Activated CD4-positive, alpha-beta T cell treated with anti-CD3 and anti-CD28 coated beads, Interleukin-2, amount 50 U/mL, for 16 hours (primary cell): ENCODE measurements at regions not wholly inside any gene's neighbourhood (a gene's known extent, or its start where the extent isn't known, plus 50 kb on each side); places are given as distances from the start of the nearest gene placed in this dataset.
"Not testable (repeated sequence)": the region's sequence is repeated elsewhere in the genome, so short reads cannot be mapped to it uniquely, and the experiment has no call there.

Source experiments
- DNase-seq: peaks from one replicate; pipeline ENCODE4 v3.0.0-alpha.2; 2020

DNA sequence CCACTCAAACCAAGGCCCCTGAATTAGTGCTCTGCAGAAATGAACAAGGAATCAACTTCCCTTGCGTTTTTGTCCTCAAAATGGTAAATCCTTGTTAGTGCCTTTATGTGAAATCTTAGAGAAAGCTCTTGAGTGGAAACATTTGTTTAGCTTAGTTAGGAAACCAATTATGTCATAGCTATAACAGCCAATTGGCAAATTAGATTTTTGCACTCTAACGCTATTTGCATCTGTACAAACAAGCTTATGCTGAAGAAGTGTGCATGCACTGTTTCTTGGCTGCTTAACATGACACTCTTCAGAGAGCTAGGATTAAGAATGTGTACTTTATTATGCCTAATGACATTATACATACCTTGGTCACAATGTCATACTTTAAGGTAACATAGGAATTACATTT, 622.6 kb upstream of the SLC35B3 start:
- DNase-seq = no peak

DNA sequence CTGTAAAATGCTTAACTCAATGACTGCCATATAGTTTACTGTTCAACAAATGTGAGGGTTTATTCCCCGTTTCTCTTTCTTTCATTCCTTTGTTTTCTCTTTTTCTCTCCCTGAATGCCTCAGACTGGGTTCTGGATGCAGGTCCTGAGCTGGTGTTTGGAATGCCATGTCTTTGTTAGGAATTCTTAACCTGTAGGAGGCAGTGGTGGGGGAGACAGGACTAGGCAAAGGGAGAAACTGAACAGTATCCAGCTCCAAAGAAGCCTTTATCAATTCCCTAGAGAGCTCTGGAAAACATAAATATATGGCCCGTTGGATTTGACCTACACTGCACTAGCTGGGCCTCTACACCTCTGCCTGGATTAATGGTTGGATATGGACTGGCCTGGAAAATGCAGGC, 621.2 kb upstream of the SLC35B3 start:
- no peak for DNase-seq

- no peak for DNase-seq
Measured at GRCh38 chr6:9044426-9044825, 609.1 kb upstream of the SLC35B3 start.

- DNase-seq = no peak
Measured at GRCh38 chr6:9040718-9041117, 605.4 kb upstream of the SLC35B3 start.

- no peak for DNase-seq
Measured at GRCh38 chr6:9039258-9039657, 603.9 kb upstream of the SLC35B3 start.

- DNase-seq = no peak
Measured at GRCh38 chr6:9028086-9028485, 592.7 kb upstream of the SLC35B3 start.

GRCh38 chr6:9025796-9026394, 590.5 kb upstream of the SLC35B3 start:
- DNase-seq = no peak

GRCh38 chr6:9025228-9025627, 589.9 kb upstream of the SLC35B3 start:
- DNase-seq = no peak

DNA sequence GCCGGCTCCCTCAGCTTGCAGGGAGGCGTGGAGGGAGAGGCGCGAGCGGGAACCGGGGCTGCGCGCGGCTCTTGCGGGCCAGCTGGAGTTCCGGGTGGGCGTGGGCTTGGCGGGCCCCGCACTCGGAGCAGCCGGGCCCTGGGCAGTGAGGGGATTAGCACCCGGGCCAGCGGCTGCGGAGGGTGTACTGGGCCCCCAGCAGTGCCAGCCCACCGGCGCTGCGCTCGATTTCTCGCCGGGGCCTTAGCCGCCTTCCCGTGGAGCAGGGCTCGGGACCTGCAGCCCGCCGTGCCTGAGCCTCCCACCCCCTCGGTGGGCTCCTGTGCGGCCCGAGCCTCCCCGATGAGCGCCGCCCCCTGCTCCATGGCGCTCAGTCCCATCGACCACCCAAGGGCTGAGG, 588.9 kb upstream of the SLC35B3 start:
- DNase-seq = not testable (repeated sequence)

DNA sequence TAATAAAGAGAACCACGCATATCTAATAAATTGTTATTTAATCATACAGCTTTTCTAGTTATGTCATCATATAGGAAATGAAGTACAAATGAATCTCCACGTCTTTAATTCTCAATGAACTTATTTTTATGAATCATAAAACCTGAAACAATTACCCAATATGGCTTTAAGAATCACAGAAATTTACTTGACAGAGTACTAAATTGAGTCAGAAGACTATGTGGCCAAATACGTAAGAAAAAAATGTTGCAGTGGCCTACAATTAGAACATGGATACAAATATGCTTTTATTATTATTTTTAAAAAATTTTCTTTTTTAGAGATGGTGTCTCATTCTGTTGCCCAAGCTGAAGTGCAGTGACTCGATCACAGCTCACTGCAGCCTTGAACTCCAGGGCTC, 584.7 kb upstream of the SLC35B3 start:
- DNase-seq = no peak

GRCh38 chr6:9009931-9010330, 574.6 kb upstream of the SLC35B3 start:
- no peak for DNase-seq

DNA sequence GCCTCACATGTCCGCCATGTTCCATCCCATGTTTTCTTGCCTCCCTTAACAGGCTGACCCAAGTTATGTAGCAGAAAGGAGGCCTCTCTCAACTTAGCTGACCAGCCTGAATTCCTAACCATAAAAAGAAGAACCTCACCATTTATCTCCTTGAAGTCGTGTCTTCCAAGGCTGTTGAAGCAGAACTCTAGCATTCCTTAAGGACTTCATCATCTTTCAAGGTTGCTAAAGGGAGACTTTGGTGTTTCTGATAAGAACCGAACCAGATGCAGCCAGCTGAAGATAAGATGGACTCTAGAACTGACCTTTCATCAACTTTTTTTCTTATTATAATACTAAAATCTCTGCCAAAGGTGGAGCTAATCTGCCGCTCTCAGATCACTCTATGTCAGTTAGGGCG, 571.7 kb upstream of the SLC35B3 start:
- DNase-seq = no peak

DNA sequence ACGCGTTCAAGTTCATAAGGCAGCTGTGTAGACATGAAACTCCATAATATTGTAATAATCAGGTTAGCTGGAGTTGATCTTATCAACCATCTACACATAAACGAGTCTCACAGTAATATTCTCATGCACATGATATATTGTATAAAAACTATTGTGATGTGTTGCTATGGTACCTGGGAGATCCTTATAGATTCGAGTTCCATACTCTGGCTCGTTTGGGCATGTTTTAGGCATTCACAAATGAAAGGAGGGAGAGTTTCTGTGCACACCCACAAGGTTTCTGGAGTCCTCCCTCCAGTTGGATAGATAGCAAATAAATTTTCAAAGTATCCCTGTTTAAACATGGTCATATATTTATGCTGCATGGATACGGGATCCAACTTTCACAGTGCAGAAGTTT, 567.5 kb upstream of the SLC35B3 start:
- DNase-seq = no peak

- no peak for DNase-seq
Measured at GRCh38 chr6:8995156-8995555, 559.8 kb upstream of the SLC35B3 start.

GRCh38 chr6:8993111-8993510, 557.8 kb upstream of the SLC35B3 start:
- no peak for DNase-seq

- no peak for DNase-seq
Measured at GRCh38 chr6:8991844-8992243, 556.5 kb upstream of the SLC35B3 start.

DNA sequence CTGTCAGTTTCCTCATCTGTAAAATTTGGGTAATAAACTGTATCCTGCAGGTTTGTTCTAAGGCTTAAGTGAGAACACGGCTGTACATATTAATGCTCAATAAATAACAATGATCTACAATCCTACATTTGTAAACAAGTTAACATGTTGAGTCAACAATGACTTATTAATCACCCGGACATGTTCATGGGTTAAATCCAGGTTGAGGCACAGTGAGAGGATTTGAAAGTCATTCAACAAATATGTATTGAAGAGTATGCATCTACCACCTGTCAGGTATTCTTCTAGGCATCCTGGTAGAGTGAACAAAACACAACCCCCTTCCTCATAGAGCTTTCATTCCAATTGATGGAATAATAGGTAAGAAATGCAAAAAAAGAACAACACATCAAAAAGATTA, 554.7 kb upstream of the SLC35B3 start:
- DNase-seq = no peak

DNA sequence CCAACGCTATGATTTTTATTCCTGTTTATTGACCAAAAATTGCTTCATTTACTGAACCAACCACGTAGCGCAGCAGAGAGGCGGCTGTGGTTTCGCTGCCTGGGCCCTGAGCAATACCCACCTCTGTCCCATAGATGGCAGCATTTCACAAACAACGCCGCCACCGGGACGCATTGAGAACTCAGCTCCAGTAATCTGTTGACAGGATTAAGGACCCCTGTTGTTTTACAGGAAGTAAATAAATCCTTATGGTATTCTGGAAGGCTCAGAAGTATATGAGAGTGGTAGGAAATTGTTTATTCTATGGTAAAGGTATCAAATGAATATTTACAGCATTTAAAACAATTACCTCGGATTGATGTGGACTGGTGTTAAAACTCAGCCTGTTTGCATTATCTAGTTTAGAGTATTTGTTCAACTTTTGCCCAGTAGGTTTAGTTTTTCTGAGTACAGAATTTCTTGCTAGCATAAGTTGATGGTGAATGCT, 547.9 kb upstream of the SLC35B3 start:
- peak; percentile 58 for DNase-seq

- DNase-seq = no peak
Measured at GRCh38 chr6:8982668-8983067, 547.3 kb upstream of the SLC35B3 start.

GRCh38 chr6:8973395-8973794, 538.0 kb upstream of the SLC35B3 start:
- no peak for DNase-seq

GRCh38 chr6:8969747-8970146, 534.4 kb upstream of the SLC35B3 start:
- DNase-seq = no peak

DNA sequence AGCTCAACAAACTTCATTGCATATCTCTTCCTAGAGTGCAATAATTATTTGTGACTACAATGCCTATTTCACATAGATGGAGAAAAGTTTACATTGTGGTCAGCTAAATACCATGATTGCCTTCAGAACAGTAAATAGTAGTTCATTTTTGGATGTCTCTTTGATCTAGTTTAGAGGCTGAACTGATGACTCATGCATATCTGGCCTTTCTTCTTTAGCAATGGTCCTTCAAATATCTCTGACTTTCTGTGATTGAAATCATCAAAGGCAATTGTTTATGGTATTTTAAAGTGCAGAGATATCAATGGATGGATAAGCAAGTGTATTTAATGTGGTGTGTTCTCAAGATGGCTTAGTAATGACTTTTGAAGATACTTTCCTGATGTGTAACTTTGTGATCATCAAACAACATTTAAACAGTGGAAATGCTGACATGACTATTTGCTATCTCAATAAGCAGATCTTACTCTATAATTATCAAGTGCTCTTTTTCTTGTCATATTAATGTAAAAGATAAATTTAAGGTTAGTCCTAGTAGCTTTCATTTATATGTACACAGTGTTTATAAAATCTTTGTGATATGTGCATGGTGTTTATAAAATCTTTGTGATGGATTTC, 523.7 kb upstream of the SLC35B3 start:
- DNase-seq = no peak

- DNase-seq = no peak
Measured at GRCh38 chr6:8953310-8953709, 518.0 kb upstream of the SLC35B3 start.

DNA sequence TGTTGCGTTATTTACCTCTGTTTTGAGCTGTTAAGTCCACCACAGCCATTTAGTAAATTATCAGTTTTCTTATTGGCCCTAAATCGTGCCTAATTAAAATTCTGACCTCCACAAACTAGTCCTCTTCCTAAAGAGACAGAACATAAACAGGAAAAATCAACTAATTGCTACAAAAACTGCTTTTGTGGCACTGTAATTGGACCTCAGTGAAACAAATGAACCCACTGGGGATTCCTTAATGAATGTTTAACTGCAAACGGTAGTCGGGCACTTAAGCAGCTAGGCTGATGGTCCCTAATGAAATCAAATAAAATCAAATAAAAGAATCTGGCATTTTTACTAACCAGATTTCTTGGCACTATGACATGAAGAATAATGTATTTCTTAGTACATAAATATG, 513.4 kb upstream of the SLC35B3 start:
- no peak for DNase-seq

GRCh38 chr6:8947900-8948299, 512.6 kb upstream of the SLC35B3 start:
- no peak for DNase-seq
